Right atrium auricular region (tissue), 2 donors: ENCODE measurements at regions not wholly inside any gene's neighbourhood (a gene's known extent, or its start where the extent isn't known, plus 50 kb on each side); places are given as distances from the start of the nearest gene placed in this dataset.

ENCODE experiments used
- DNase-seq: peaks from one replicate; pipeline ENCODE4 v3.0.0-alpha.2; 2019; ENCODE audit warnings: low spot score
- H3K27ac ChIP-seq, 2 donors: fragments of 200-600 bp; sonication (generic); 1 replicate in 1 of 2; 2 replicates in 1 of 2; pipeline ENCODE4 v1.5.1; 2016 to 2019
- H3K27me3 ChIP-seq, 2 donors: fragments of 200-600 bp; sonication (generic); one replicate each; pipeline versions ENCODE4 v1.5.1 to v1.6.0; 2017 to 2019
- H3K36me3 ChIP-seq: fragments of 200-600 bp; sonication (generic); one replicate; pipeline ENCODE4 v1.5.1; 2016
- H3K4me1 ChIP-seq, 2 donors: fragments of 200-600 bp; sonication (generic); one replicate each; pipeline versions ENCODE4 v1.5.1 to v1.6.0; 2017 to 2019
- H3K4me3 ChIP-seq, 2 donors: fragments of 200-600 bp; sonication (generic); 1 replicate in 1 of 2; 2 replicates in 1 of 2; pipeline ENCODE4 v1.5.1; 2017 to 2019; ENCODE audit warnings: mild to moderate bottlenecking in 1 of 2, moderate library complexity in 1 of 2
- H3K9me3 ChIP-seq, 2 donors: fragments of 200-600 bp; sonication (generic); one replicate each; pipeline ENCODE4 v1.5.1; 2019
- CTCF ChIP-seq, 2 donors: fragments of 200-600 bp; sonication (generic); IDR thresholded peaks; one replicate each; pipeline ENCODE4 v1.5.1; 2019; ENCODE audit warnings: antibody characterized with exemption in 2 of 2

GRCh38 chr2:48865704-48866103 lies 110.2 kb upstream of the LHCGR start:
- H3K9me3 ChIP-seq: no peaks in the 10 kb centered on the region
- no peaks in the 10 kb centered on the region for H3K36me3 ChIP-seq
- H3K4me3 ChIP-seq: no peak overlapping the region
- no peak for DNase-seq
- no peak overlapping the region for H3K27ac ChIP-seq
- H3K27me3 ChIP-seq: no peaks in the 10 kb centered on the region
- no peaks in the 10 kb centered on the region for H3K4me1 ChIP-seq
- TF ChIP-seq CTCF (IDR thresholded peaks at IDR 0.05): no peak

- Histone ChIP-seq H3K4me1 (no peaks in the 10 kb centered on the region), H3K27ac (no peak overlapping the region), H3K36me3 (no peaks in the 10 kb centered on the region), H3K4me3 (no peak overlapping the region), H3K27me3 (no peaks in the 10 kb centered on the region), H3K9me3 (no peaks in the 10 kb centered on the region)
- TF ChIP-seq CTCF (IDR thresholded peaks at IDR 0.05): no peak
- no peak for DNase-seq
Observed at GRCh38 chr2:48860380-48860779, 104.9 kb upstream of the LHCGR start.

- no peak overlapping the region for H3K27ac ChIP-seq
- H3K4me3 ChIP-seq: no peak overlapping the region
- H3K4me1 ChIP-seq: no peaks in the 10 kb centered on the region
- no peaks in the 10 kb centered on the region for H3K9me3 ChIP-seq
- H3K36me3 ChIP-seq: no peaks in the 10 kb centered on the region
- H3K27me3 ChIP-seq: no peaks in the 10 kb centered on the region
- no peak for TF ChIP-seq CTCF (IDR thresholded peaks at IDR 0.05)
- DNase-seq: no peak
Observed at GRCh38 chr2:48856657-48857056, 101.1 kb upstream of the LHCGR start.

- H3K9me3 ChIP-seq: no peaks in the 10 kb centered on the region
- no peaks in the 10 kb centered on the region for H3K4me1 ChIP-seq
- no peak for DNase-seq
- no peaks in the 10 kb centered on the region for H3K36me3 ChIP-seq
- no peak for TF ChIP-seq CTCF (IDR thresholded peaks at IDR 0.05)
- H3K27me3 ChIP-seq: no peaks in the 10 kb centered on the region
- no peak overlapping the region for H3K4me3 ChIP-seq
- no peak overlapping the region for H3K27ac ChIP-seq
Observed at GRCh38 chr2:48856144-48856543, 100.6 kb upstream of the LHCGR start.

- no peak for DNase-seq
- Histone ChIP-seq H3K36me3 (no peaks in the 10 kb centered on the region), H3K27ac (no peak overlapping the region), H3K4me1 (no peaks in the 10 kb centered on the region), H3K9me3 (no peaks in the 10 kb centered on the region), H3K4me3 (no peak overlapping the region), H3K27me3 (no peaks in the 10 kb centered on the region)
- no peak for TF ChIP-seq CTCF (IDR thresholded peaks at IDR 0.05)
Observed at GRCh38 chr2:48855142-48855541, 99.6 kb upstream of the LHCGR start.

GRCh38 chr2:48854681-48855080 lies 99.2 kb upstream of the LHCGR start:
- H3K36me3 ChIP-seq: no peaks in the 10 kb centered on the region
- H3K27me3 ChIP-seq: no peaks in the 10 kb centered on the region
- H3K4me3 ChIP-seq: no peak overlapping the region
- no peaks in the 10 kb centered on the region for H3K9me3 ChIP-seq
- TF ChIP-seq CTCF (IDR thresholded peaks at IDR 0.05): no peak
- DNase-seq: no peak
- no peak overlapping the region for H3K27ac ChIP-seq
- H3K4me1 ChIP-seq: no peaks in the 10 kb centered on the region
